ENCODE measurements at regions not wholly inside any gene's neighbourhood (a gene's known extent, or its start where the extent isn't known, plus 50 kb on each side); places are given as distances from the start of the nearest gene placed in this dataset.

DNA sequence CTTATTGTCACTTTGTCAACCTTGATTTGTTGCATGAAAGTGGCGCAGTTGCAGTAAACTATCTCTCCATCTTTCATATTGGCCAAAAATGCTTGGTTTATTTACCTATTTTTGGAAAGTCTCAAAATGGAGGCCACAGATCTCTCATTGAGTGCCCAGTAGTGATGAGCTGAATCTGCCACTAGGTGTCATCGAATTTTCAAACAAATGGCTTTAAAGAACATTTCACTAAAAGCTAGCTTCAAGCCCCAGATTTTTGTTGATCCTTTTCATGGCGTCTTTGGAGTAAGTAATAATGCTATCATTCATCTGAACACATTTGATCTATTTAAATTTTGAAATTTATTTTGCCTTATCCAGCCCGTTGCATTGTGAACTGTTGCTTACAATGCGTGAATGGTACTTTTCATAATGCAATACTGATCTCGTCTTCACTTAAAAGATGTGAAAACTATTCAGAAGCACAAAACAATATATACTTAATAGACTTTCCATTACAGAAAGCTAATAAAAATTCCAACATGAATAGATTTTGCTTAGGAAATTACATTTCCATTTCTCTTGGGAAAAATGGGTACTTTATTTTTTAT is 236.2 kb downstream of the DNAJB9 start:
- DNase-seq (ENCODE audit: extremely low read depth in 1 of 11, low read depth in 9 of 11, low spot score in 4 of 11): peak in 2 of 11 donors; percentile 3 to 4

DNA sequence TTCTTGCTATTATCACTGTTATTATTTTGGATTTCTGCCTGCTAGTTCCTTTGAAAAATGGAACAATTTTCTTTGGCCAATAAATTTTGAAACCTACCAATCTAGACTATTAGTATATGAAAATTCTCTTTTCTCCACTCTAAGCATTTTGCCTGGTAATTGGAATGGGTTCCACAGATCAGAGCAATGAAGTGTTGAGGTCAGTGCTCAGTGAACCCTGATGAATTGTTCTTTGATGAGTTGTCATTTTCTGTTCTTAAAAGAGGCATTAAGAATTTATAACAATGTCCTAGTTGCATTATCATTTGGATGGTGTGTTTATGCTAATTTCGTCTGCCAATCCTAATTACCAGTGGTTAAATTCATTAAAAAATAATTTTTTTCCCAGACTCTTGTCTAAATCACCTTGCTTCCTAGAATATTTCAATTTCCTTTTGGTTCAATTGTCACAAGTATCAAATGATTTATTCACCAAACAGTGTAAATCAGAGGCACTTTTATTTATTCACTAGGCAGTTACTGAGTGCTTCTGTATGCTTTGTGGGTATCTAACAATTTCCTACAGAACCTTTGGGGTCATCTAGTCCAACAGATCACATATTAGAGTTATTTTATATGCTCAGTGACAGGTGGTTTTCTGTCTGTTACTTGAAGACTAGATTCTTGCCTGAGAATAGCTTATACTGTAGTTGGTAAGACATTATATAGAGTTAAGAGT is 239.0 kb downstream of the DNAJB9 start:
- DNase-seq (ENCODE audit: extremely low read depth in 1 of 11, low read depth in 9 of 11, low spot score in 4 of 11): no peak

DNA sequence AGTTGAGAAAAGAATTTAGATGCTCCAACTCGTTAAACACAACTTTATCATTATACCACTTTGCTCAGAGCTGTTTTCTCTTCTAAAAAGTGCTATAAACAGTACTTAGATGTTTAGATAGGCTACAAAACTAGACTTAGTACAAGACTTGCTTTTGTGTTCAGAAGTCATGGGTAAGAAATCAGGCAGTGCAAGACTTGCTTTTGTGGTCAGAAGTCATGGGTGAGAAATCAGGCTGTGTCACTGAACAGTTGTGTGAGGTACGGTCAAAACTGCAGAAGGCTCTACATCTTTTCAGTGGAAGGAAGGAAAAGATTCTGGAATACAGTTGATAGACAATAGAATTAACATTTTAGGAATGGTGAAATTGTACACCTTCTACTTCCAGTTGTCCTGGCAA is 239.7 kb downstream of the DNAJB9 start:
- DNase-seq (ENCODE audit: extremely low read depth in 1 of 11, low read depth in 9 of 11, low spot score in 4 of 11): no peak

DNA sequence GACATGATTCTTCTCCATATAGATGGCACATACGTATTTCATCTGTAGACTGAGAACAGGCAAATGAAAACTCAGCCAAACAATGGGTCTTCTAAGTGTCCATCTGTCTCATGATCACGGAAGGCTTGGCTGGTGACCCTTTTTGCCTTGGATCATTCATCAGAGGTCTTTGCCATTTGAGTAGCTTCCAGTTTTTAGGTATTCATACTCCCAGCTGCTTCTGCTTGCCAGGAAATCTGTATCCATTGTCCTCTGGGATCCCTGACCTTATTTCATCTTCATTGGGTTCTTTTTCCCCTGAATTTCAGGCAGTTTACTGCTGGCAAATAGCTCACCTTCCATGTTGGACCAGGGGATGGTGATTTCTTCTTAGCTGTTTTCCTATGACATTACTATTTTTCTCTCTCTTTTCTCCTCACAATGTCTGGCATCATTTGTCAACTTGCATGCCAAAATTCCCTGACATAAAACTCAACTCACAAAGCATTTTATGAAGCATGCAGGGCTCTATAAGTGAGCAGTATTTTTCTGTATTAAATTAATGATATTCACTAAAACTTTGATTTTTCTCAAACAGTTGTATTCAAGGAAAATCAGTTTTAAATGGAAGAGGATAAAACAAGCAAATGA is 241.2 kb downstream of the DNAJB9 start:
- no peak for DNase-seq (ENCODE audit: extremely low read depth in 1 of 11, low read depth in 9 of 11, low spot score in 4 of 11)

DNA sequence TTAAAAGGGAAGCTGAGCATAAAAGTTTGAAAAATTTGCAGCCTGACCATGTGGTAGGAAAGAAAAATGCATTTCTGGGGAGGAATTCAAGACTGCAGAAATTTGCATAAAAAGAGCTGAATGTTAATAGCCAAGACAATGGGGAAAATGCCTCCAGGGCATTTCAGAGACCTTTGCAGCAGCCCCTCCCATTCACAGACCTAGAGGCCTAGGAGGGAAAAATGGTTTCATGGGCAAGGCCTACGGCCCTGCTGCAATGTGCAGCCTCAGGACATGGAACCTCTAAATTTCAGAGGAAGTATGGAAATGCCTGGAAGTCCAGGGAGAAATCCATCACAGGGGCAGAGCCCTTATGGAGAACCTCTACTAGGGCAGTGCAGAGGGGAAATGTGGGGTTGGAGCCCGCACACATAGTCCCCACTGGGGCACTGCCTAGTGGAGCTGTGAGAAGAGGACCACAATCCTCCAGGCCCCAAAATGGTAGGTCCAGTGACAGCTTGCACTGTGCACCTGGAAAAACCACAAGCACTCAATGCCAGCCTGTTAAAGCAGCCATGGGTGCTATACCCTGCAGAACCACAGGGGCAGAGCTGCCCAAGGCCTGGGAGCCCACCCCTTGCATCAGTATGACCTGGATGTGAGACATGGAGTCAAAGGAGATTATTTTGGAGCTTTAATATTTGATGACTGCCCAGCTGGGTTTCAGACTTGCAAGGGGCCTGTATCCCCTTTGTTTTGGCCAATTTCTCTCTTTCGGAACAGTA is 243.8 kb downstream of the DNAJB9 start:
- DNase-seq (ENCODE audit: extremely low read depth in 1 of 11, low read depth in 9 of 11, low spot score in 4 of 11): no peak

DNA sequence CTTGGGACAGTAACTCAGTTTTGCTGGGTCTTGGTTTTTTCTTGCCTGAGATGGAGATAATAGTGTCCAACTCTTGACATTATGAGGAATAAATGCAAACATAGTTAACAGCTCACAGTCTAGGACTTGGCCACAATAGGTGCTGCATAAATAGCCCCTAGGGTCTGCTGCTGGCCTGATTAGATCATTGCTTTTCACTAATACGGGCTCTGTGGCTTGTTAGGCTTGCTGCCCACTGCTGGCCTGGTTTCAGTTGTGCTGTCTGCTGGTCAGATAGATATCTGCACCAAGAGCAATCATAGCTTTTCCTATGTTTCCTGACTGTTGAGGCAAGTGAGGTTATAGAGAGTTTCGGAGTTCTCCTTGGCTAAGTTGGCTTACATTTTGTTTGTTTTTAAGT is 246.1 kb downstream of the DNAJB9 start:
- DNase-seq (ENCODE audit: extremely low read depth in 1 of 11, low read depth in 9 of 11, low spot score in 4 of 11): no peak

DNA sequence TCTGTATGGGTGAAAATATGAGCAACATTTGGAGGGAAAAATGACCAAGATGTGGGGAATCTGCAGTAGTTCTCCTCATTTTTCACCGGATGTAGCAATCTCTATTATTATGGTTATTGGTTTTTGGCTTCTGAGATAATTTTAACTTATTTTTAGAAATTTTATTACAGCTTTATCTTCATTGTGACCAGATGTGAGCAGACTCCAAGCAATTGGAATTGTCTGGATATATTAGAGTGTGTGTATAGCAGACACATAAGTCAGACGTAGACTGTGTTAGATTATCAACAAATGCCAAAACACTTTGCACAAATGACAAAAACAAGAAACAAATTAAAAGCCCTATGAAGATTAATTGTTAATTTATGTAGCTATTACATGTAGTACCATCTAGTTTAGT is 249.1 kb downstream of the DNAJB9 start:
- no peak for DNase-seq (ENCODE audit: extremely low read depth in 1 of 11, low read depth in 9 of 11, low spot score in 4 of 11)

DNA sequence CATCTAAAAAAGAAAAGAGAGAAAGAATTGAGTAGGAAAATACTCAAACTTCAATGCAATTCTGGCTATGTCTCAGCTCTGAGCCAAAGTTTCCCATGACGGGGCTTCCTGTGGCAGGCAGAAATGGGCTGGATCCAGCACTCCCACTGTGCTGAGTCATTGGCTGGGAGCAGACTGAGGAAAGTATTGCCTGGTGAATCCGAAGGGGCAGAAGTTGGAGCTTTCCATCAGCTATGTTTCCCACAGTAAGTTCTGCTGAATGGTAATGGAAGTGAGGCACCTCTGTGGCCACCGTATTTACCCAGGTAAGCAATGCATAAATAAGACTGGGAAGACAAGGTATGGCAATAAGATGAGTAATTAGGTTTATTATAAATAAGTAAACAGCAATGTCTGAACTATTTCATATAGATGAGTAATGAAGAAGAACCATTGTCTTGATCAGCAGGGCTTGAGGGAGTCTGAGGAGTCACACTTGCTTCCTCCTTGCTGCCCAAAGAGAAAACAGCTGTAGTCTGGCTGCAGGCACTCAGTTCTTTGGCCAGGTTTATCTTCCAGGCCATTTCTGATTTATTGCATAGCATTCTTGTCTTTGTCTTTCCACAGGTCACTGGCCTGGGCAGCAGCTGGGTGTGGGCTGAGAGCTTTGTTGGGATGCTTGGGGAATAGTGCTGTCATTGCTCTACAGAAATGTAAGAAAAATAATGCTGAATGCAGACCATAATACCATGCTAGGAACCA is 255.3 kb downstream of the DNAJB9 start:
- peak in 4 of 11 donors; percentile 5 to 9 (median 7) for DNase-seq (ENCODE audit: extremely low read depth in 1 of 11, low read depth in 9 of 11, low spot score in 4 of 11)

DNA sequence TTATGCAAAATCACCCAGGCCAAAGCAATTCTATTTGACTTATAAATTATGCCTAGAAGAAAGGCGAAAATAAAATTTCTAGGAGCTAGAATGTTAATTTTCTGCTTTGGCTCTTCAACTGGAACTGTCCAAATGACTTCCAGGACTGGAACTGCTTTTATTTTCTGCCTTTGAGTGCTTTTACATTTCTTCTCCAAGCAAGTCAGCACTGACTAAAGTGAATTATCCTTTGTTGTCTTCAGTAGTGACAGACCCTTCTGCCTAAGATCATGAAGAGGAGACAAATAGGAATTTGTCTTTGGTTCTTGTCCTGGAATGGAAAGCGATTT is 255.9 kb downstream of the DNAJB9 start:
- DNase-seq (ENCODE audit: extremely low read depth in 1 of 11, low read depth in 9 of 11, low spot score in 4 of 11): no peak

DNA sequence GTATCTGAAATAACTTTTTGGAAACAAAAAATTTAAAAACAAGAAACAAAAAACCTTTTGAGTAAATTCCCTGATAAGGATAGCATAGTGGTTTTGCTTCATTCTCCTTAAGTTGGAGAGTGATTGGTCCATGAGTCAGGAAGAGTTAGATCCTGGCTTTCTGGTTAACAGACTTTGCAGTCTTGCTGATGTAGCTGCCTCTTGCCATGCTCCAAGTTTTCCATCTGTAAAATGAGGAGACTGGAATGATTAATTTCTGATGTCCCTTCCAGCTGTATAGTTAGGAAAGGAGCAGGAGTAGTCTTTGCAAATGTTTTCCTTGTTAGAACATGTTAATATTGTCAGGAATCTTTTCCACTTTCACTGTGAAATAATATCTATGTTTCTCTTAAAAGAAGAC is 266.6 kb downstream of the DNAJB9 start:
- DNase-seq (ENCODE audit: extremely low read depth in 1 of 11, low read depth in 9 of 11, low spot score in 4 of 11): no peak

DNA sequence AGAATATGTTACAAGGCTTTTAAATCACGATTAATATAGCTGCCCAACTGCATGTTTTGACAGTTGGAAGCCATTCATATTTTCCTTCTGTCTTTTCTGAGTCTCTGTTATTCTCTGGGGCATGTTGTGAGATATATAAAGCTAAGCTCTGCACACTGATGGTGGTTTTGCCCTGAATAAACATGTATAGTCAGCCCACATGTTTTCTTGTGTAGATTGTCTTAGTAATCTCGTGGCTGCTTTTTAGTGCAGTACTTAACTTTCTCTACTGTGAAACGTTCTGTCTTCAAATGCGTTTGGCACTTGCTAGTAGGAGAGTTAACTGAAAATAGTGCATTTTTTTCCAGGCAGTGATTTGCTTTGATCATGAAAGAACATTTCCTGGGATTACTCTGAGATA is 268.5 kb downstream of the DNAJB9 start:
- no peak for DNase-seq (ENCODE audit: extremely low read depth in 1 of 11, low read depth in 9 of 11, low spot score in 4 of 11)

DNA sequence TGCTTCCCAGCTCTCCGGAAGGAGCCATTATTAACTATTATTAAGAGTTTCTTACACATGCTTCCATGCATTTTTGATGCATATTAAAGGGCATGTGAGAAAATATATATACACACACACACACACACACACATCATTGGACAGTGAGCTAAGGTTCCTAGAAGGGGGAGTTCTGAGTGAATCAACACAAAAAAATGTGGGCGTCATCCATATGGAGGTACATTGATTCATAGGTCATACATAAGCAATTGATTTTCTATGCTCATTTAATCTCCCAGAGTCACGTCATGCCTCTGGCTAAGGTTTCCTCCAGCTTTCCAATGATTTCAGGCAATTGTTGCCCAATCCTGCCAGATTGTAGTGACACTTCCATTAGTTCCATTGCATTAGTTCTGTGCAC is 269.4 kb downstream of the DNAJB9 start:
- no peak for DNase-seq (ENCODE audit: extremely low read depth in 1 of 11, low read depth in 9 of 11, low spot score in 4 of 11)

DNA sequence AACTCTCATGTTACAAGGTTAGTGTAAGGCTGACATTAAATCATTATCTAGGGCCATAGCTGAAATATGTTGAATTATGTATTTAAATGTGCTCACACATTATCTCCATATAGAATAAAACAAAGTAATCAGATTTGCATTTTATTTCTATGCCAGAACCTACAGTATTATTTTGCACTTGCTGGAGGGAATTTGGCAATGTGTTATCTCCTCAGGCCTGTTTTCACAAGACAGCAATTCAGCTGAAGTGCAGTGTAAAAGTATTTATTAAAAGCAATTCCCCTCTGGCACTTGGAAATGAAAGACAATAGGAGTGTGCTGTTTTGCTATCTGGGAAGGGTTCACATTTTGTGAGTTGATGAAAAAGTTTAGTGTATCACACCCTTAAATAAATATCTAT is 276.3 kb downstream of the DNAJB9 start:
- no peak for DNase-seq (ENCODE audit: extremely low read depth in 1 of 11, low read depth in 9 of 11, low spot score in 4 of 11)

DNA sequence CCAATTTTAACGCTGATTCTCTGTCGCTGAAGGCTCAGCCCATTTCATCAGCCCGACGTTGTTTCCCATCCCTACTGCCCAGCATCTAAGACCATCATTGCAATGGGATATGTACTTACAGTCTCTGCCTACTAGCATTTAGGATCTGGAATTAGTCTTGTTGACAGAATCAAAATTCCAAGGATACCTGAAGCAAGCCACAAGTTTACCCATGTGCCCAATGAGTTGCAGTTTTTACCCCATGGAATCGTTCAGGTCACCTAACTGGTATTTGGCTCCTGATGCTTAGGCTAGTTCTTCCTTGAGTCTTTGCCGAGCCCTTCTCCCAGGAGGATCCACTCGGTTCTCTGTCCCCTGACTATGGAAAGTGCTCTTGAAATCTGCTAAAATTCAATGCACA is 276.8 kb downstream of the DNAJB9 start:
- DNase-seq (ENCODE audit: extremely low read depth in 1 of 11, low read depth in 9 of 11, low spot score in 4 of 11): no peak

DNA sequence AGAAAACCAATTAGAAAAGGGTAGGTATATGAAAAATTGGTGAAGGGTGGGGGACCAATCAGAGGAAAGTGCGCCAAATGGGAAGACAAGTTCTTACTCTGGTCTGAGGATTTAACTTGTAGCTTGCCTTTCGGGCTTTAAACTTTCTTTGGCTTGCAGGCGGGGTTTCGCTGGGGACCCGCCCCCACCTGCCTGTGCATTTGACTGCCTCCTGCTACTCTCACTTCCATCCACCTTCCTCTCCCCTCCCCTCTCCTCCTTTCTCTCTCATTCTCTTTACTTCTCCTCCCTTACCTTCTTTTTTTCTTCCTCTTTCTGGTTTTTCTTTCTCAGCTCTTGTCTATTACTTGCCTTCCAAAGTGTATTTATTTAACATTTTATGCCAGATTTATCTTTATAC is 278.8 kb downstream of the DNAJB9 start:
- DNase-seq (ENCODE audit: extremely low read depth in 1 of 11, low read depth in 9 of 11, low spot score in 4 of 11): no peak

DNA sequence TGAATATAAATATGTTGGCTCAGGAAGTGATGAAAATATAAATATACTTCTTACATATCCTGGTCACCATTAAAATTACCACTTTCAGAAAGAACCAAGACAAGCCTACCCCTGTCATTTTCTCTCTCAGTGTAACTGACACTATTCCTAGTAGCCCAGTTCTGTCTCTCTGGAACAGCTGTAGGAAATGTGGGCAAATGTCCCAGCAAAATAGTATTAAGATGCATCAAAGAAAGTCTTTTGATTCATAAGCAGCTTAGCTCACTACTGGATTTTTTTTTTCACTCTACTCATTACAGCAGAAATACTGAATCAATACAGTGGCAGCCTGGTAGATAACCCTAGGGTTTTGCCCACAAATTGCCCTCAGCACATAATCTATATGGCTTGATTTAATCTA is 290.9 kb downstream of the DNAJB9 start:
- no peak for DNase-seq (ENCODE audit: extremely low read depth in 1 of 11, low read depth in 9 of 11, low spot score in 4 of 11)

DNA sequence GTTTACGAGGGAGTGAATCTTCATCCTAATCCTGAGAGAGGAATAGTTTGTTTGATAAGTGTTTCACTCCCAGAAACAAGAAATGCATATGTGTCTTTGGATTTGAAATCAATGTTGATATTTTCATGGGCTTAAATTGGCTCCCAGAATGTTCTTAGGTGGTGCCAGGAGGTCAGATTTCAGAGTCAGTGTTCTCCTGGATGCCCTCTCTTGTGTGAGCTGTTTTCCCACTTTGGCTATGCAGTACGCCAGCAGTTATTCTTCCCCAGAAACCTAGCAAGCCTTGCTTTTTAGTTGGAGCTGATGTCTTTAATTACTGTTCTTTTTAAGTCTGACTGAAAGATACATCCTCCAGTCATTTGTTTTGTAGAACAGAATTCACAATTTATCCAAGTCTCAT is 291.4 kb downstream of the DNAJB9 start:
- no peak for DNase-seq (ENCODE audit: extremely low read depth in 1 of 11, low read depth in 9 of 11, low spot score in 4 of 11)

DNA sequence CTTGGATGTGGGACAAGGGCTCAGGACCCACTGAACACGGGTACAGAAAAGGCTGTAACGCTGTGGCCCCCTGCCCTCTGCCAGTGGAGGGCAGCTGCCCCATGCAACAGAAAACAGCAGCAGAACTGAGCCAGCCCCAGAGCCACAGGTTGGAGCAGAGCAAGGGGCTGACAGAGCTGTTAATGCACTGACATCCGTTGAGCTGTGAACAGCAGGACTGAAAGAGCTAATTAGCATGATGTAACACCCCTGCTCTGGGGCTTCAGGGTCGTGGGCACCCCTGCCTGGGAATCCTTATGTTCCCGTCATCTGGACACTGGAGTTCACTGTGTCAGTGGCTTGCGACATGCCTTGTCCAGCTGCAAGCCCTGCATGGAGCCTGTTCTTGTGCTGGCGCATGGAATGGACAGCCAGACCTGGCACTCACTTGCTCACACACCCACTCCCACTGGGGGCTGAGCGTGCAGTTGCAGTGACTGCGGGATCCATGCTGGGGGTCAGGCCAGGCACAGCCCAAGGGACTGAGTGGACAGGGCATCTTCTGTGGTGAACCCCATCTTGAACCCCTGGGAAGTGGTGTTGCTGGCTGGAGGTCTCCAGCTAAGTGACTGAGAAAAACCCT is 293.7 kb downstream of the DNAJB9 start:
- no peak for DNase-seq (ENCODE audit: extremely low read depth in 1 of 11, low read depth in 9 of 11, low spot score in 4 of 11)

DNA sequence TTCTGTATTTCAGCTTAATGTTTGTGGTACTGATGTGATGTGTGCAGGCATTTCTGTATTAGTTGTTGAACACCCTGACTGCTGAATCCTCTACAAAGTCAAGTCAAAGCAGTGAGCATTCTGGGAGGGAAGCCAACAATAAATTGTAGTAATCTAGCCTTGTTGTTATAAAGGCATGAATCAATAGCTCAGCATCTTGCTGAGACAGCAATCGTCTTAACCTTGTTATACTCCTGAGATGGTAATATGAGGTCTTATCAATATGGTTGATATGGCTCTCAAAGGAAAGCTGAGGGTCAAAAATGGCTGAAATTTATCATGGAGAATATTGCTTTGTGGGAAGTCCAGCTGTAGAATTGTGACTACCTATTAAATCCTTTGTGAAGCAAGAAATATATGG is 299.4 kb downstream of the DNAJB9 start:
- DNase-seq (ENCODE audit: extremely low read depth in 1 of 11, low read depth in 9 of 11, low spot score in 4 of 11): no peak
